PC-3 (cell line): ENCODE measurements at regions not wholly inside any gene's neighbourhood (a gene's known extent, or its start where the extent isn't known, plus 50 kb on each side); places are given as distances from the start of the nearest gene placed in this dataset.

Source experiments
- ATAC-seq: fragments of 200-7000 bp; cut with Tn5 transposase; 2 replicates; pipeline ENCODE4 v1.9.1; 2020; ENCODE audit warnings: mild to moderate bottlenecking, moderate library complexity
- BruUV-seq: library from RNA; stranded (reverse); fragments of 400-500 nt; replicated peaks from 2 replicates; lab custom pipeline; 2021; lab: Mats Ljungman, UMichigan
- CTCF ChIA-PET: fragments of 300-600 bp; sonication (Branson Sonifier 250); formaldehyde crosslinking; loops from one replicate; lab custom pipeline; 2022; ENCODE audit warnings: antibody characterized with exemption; lab: Charles Lee
- POLR2A ChIA-PET: fragments of 300-600 bp; sonication (Branson Sonifier 250); formaldehyde crosslinking; loops from one replicate; lab custom pipeline; 2022; ENCODE audit warnings: antibody characterized with exemption; ENCODE audit not compliant: unreplicated experiment; lab: Charles Lee
- DNase-seq: peaks from one replicate; pipeline ENCODE4 v3.0.0-alpha.2; 2015
- H2AFZ ChIP-seq: fragments of 300-600 bp; sonication (generic); 2 replicates; pipeline ENCODE4 v1.6.0; 2016; ENCODE audit warnings: antibody characterized with exemption, low read length
- H3F3A ChIP-seq: fragments of 300-600 bp; sonication (generic); one replicate; pipeline ENCODE4 v1.6.0; 2017; ENCODE audit warnings: antibody characterized with exemption, low read length, control low read depth, mild to moderate bottlenecking; ENCODE audit not compliant: unreplicated experiment
- H3K27ac ChIP-seq: fragments of 300-600 bp; sonication (generic); 2 replicates; pipeline ENCODE4 v1.5.1; 2016; ENCODE audit warnings: mild to moderate bottlenecking, low read length
- H3K27me3 ChIP-seq: fragments of 300-600 bp; sonication (generic); 2 replicates; pipeline ENCODE4 v1.6.1; 2016; ENCODE audit warnings: low read length, mixed read lengths
- H3K36me3 ChIP-seq: fragments of 300-600 bp; sonication (generic); 2 replicates; pipeline ENCODE4 v1.6.1; 2016; ENCODE audit warnings: low read depth, mixed run types, low read length, mixed read lengths
- H3K4me1 ChIP-seq: fragments of 300-600 bp; sonication (generic); 2 replicates; pipeline ENCODE4 v1.5.1; 2016; ENCODE audit warnings: low read length; ENCODE audit not compliant: insufficient read depth
- H3K4me2 ChIP-seq: fragments of 300-600 bp; sonication (generic); 2 replicates; pipeline ENCODE4 v1.6.0; 2016; ENCODE audit warnings: low read length
- H3K4me3 ChIP-seq: fragments of 300-600 bp; sonication (generic); 2 replicates; pipeline ENCODE4 v1.5.1; 2016; ENCODE audit warnings: mild to moderate bottlenecking, low read length, mixed read lengths
- H3K79me2 ChIP-seq: fragments of 300-600 bp; sonication (generic); 2 replicates; pipeline ENCODE4 v1.6.1; 2017; ENCODE audit warnings: low read length, mixed read lengths
- H3K9ac ChIP-seq: fragments of 300-600 bp; sonication (generic); 2 replicates; pipeline ENCODE4 v1.6.0; 2016; ENCODE audit warnings: mild to moderate bottlenecking, low read length
- H3K9me2 ChIP-seq: fragments of 300-600 bp; sonication (generic); replicated peaks from 2 replicates; pipeline ENCODE4 v1.6.1; 2016; ENCODE audit warnings: mixed run types, low read length, mixed read lengths
- H3K9me3 ChIP-seq: fragments of 300-600 bp; sonication (generic); 2 replicates; pipeline ENCODE4 v1.6.1; 2016; ENCODE audit warnings: low read length, mixed read lengths
- H4K20me1 ChIP-seq: fragments of 300-600 bp; sonication (generic); 2 replicates; pipeline ENCODE4 v1.6.1; 2016; ENCODE audit warnings: low read length, mixed read lengths
- CTCF ChIP-seq: fragments of 300-600 bp; sonication (generic); conservative IDR thresholded peaks from 2 replicates; pipeline ENCODE4 v1.5.1; 2017; ENCODE audit warnings: antibody characterized with exemption, low read depth, mild to moderate bottlenecking, low read length
- EZH2 ChIP-seq: fragments of 300-600 bp; sonication (generic); IDR thresholded peaks from one replicate; pipeline ENCODE4 v1.6.1; 2017; ENCODE audit warnings: antibody characterized with exemption, mild to moderate bottlenecking, low read length; ENCODE audit not compliant: unreplicated experiment
- EZH2phosphoT487 ChIP-seq: fragments of 300-600 bp; sonication (generic); IDR thresholded peaks from 2 replicates; pipeline ENCODE4 v1.6.1; 2018; ENCODE audit warnings: mild to moderate bottlenecking, antibody characterized with exemption, low read length, borderline replicate concordance
- intact Hi-C: fragments of 100-400 bp; cut with micrococcal nuclease; formaldehyde crosslinking; loops from 2 replicates; pipeline ENCODE4 v1.9.0; 2023

GRCh38 chr10:113389969-113390368 is 162.9 kb upstream of the HABP2 start:
- H3K9ac ChIP-seq, result no peak overlapping the region
- ChIA-PET POLR2A (no interaction called here), CTCF (no interaction called here)
- H2AFZ ChIP-seq, result no peak overlapping the region
- H3K36me3 ChIP-seq, result no peaks in the 10 kb centered on the region
- H3K4me2 ChIP-seq, result no peak overlapping the region
- no peak overlapping the region for H3K27ac ChIP-seq
- ATAC-seq, result no peak
- H3K4me1 ChIP-seq, result peaks cover 25% of the 10 kb centered on the region
- no peak overlapping the region for H3K4me3 ChIP-seq
- intact Hi-C loops, result loop anchor here (10.0 kb wide), 4 partner anchors 265 to 915 kb away; partner anchors contain the start of gene TCF7L2
- TF ChIP-seq EZH2phosphoT487 (no peak), CTCF (no peak), EZH2 (no peak)
- H3K9me2 ChIP-seq, result no peaks in the 10 kb centered on the region
- H3F3A ChIP-seq, result no peaks in the 10 kb centered on the region
- H4K20me1 ChIP-seq, result no peaks in the 10 kb centered on the region
- BruUV-seq, result no TSS peak
- DNase-seq, result no peak
- no peaks in the 10 kb centered on the region for H3K9me3 ChIP-seq
- H3K27me3 ChIP-seq, result no peaks in the 10 kb centered on the region
- H3K79me2 ChIP-seq, result no peaks in the 10 kb centered on the region

GRCh38 chr10:113390896-113391295 is 162.0 kb upstream of the HABP2 start:
- H3K36me3 ChIP-seq, result no peaks in the 10 kb centered on the region
- CTCF ChIA-PET, result no interaction called here

More at GRCh38 chr10:113390896-113391295, 162.0 kb upstream of the HABP2 start:
- POLR2A ChIA-PET, result no interaction called here
- Histone ChIP-seq H3K4me3 (no peak overlapping the region), H3K4me1 (peaks cover 16% of the 10 kb centered on the region), H3K9ac (no peak overlapping the region), H3K27me3 (no peaks in the 10 kb centered on the region), H3K9me2 (no peaks in the 10 kb centered on the region), H3K9me3 (no peaks in the 10 kb centered on the region), H3K4me2 (no peak overlapping the region), H2AFZ (no peak overlapping the region), H4K20me1 (no peaks in the 10 kb centered on the region), H3K79me2 (no peaks in the 10 kb centered on the region), H3F3A (no peaks in the 10 kb centered on the region), H3K27ac (no peak overlapping the region)
- TF ChIP-seq EZH2 (no peak), CTCF (no peak), EZH2phosphoT487 (no peak)
- BruUV-seq, result no TSS peak
- intact Hi-C loops, result no loop called here
- no peak for ATAC-seq
- no peak for DNase-seq
